ENCODE measurements at regions not wholly inside any gene's neighbourhood (a gene's known extent, or its start where the extent isn't known, plus 50 kb on each side); places are given as distances from the start of the nearest gene placed in this dataset.

GRCh38 chr1:221880182-221880581, 138.3 kb upstream of the DUSP10 start:
- Histone ChIP-seq H3K9me3 (no peaks in the 10 kb centered on the region), H4K20me1 (no peaks in the 10 kb centered on the region), H3K27ac (peak overlapping the region; percentile 92), H3K36me3 (no peaks in the 10 kb centered on the region), H3K4me2 (peak overlapping the region; percentile 80; the same call in 1 of the 2 replicates), H3K4me1 (peaks cover 98% of the 10 kb centered on the region), H3K9ac (no peak overlapping the region), H3K4me3 (no peak overlapping the region), H3K27me3 (no peaks in the 10 kb centered on the region)
- TF ChIP-seq Cebpa-rat (IDR thresholded peaks at IDR 0.05), result no peak

- H3K27ac ChIP-seq, result peak overlapping the region; percentile 92
- peaks cover 98% of the 10 kb centered on the region for H3K4me1 ChIP-seq
- H3K27me3 ChIP-seq, result no peaks in the 10 kb centered on the region
- H3K9ac ChIP-seq, result peak overlapping the region; percentile 46; the same call in 1 of the 2 replicates
- H3K4me3 ChIP-seq, result peak overlapping the region; percentile 8; the same call in 1 of the 2 replicates
- H3K9me3 ChIP-seq, result no peaks in the 10 kb centered on the region
- TF ChIP-seq Cebpa-rat (IDR thresholded peaks at IDR 0.05), result no peak
- no peaks in the 10 kb centered on the region for H4K20me1 ChIP-seq
- H3K36me3 ChIP-seq, result no peaks in the 10 kb centered on the region
- peak overlapping the region; percentile 80 for H3K4me2 ChIP-seq
Measured at GRCh38 chr1:221878134-221878533, 136.2 kb upstream of the DUSP10 start.

GRCh38 chr1:221877311-221877710, 135.4 kb upstream of the DUSP10 start:
- no peak for TF ChIP-seq Cebpa-rat (IDR thresholded peaks at IDR 0.05)
- H3K36me3 ChIP-seq, result no peaks in the 10 kb centered on the region
- peak overlapping the region; percentile 79 for H3K4me2 ChIP-seq
- peak overlapping the region; percentile 92 for H3K27ac ChIP-seq
- no peaks in the 10 kb centered on the region for H3K9me3 ChIP-seq
- peaks cover 98% of the 10 kb centered on the region for H3K4me1 ChIP-seq
- H3K9ac ChIP-seq, result peak overlapping the region; percentile 74
- H3K4me3 ChIP-seq, result peak overlapping the region; percentile 50
- no peaks in the 10 kb centered on the region for H3K27me3 ChIP-seq
- no peaks in the 10 kb centered on the region for H4K20me1 ChIP-seq

DNA sequence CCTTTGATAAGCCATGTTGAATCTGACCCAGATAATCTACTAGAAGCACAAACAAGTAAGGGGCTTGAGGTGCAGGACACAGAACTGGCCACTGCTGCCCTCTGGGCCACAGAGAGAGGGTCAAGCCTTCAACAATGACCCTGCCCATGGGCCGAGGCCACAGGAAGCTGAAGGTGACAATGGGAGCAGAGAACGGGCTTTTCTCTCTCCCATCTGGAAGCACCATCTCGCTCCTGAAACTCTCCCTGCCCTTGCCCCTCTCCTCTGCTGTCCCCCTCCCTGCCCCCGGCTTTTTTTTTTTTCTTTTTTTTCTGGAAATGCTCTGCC, 133.1 kb upstream of the DUSP10 start:
- no peak for TF ChIP-seq Cebpa-rat (IDR thresholded peaks at IDR 0.05)
- no peaks in the 10 kb centered on the region for H3K9me3 ChIP-seq
- no peak overlapping the region for H3K4me3 ChIP-seq
- H4K20me1 ChIP-seq, result no peaks in the 10 kb centered on the region
- peak overlapping the region; percentile 79 for H3K4me2 ChIP-seq
- no peaks in the 10 kb centered on the region for H3K36me3 ChIP-seq
- peak overlapping the region; percentile 92 for H3K27ac ChIP-seq
- no peak overlapping the region; the same call in 1 of the 2 replicates for H3K9ac ChIP-seq
- peaks cover 74% of the 10 kb centered on the region for H3K4me1 ChIP-seq
- no peaks in the 10 kb centered on the region for H3K27me3 ChIP-seq

- H3K4me3 ChIP-seq, result no peak overlapping the region
- H3K27me3 ChIP-seq, result no peaks in the 10 kb centered on the region
- peak overlapping the region; percentile 92 for H3K27ac ChIP-seq
- H3K9ac ChIP-seq, result no peak overlapping the region; the same call in 1 of the 2 replicates
- H3K36me3 ChIP-seq, result no peaks in the 10 kb centered on the region
- TF ChIP-seq Cebpa-rat (IDR thresholded peaks at IDR 0.05), result no peak
- H3K4me2 ChIP-seq, result peak overlapping the region; percentile 79
- H3K4me1 ChIP-seq, result peaks cover 69% of the 10 kb centered on the region
- H3K9me3 ChIP-seq, result no peaks in the 10 kb centered on the region
- no peaks in the 10 kb centered on the region for H4K20me1 ChIP-seq
Measured at GRCh38 chr1:221874285-221875003, 132.6 kb upstream of the DUSP10 start.

DNA sequence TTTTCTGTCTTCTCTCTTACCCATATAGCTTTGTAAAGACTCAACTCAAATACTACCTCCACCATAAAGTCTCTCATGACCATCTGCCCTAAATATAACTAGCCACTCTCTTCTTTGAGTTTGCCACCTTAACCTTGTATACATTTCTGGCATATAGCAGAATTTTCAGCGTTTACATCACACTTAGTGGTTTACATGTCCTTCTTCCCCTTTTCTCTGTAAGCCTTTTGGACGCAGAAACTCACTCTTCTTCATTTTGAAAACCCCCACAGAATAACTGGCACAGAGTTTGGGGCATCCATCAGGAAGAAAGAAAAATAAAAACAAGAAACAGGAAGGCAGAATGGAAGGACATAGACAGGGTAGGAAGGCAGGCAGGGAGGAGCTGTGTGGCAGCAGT, 131.8 kb upstream of the DUSP10 start:
- peak overlapping the region; percentile 79 for H3K4me2 ChIP-seq
- no peak for TF ChIP-seq Cebpa-rat (IDR thresholded peaks at IDR 0.05)
- H3K9ac ChIP-seq, result no peak overlapping the region

DNA sequence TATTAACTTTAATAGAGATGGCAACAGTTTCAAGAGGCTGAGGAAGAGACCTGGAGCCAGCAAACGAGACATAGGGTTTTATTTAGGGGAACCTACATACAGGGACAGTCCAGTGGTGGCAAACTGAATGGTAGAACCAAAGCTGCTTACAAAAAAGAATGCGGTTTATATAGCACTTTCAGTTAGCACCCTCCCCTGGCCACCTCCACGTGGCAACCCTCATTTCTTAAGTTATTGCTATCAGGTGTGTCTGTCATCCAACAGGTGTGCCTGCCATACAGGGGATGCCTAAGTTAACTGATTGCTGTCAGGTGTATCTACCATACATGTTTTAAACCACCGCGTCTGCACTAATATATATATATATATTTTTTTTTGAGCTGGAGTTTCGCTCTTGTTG, 129.2 kb upstream of the DUSP10 start:
- Histone ChIP-seq H3K27me3 (no peaks in the 10 kb centered on the region), H3K9me3 (no peaks in the 10 kb centered on the region; the same call in 1 of the 2 replicates), H3K4me1 (peaks cover 37% of the 10 kb centered on the region), H4K20me1 (no peaks in the 10 kb centered on the region), H3K9ac (no peak overlapping the region), H3K4me2 (no peak overlapping the region), H3K36me3 (no peaks in the 10 kb centered on the region), H3K27ac (no peak overlapping the region), H3K4me3 (no peak overlapping the region)
- TF ChIP-seq Cebpa-rat (IDR thresholded peaks at IDR 0.05), result no peak

More for the DNA sequence above, 131.8 kb upstream of the DUSP10 start:
- no peaks in the 10 kb centered on the region for H3K9me3 ChIP-seq
- peak overlapping the region; percentile 92 for H3K27ac ChIP-seq
- H3K4me3 ChIP-seq, result no peak overlapping the region
- H3K36me3 ChIP-seq, result no peaks in the 10 kb centered on the region
- H4K20me1 ChIP-seq, result no peaks in the 10 kb centered on the region
- peaks cover 61% of the 10 kb centered on the region for H3K4me1 ChIP-seq
- no peaks in the 10 kb centered on the region for H3K27me3 ChIP-seq

DNA sequence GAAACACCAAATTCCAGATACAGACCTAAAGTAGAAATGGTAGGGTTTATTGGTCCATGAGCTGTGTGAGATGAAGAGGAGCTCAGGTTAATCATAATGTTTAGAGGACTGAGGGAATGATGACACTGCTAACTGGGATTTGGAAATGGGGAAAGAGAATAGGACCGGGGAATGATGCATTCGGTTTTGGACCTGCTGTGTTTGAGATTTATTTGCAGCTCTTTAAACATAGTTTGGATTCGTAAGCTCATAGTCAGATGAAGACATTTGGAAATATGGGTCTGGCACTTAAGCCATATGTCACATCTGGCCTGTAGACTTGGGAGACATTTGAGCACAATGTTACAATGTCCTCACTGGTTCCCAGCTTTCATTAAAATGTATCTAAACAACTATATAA, 127.9 kb upstream of the DUSP10 start:
- Histone ChIP-seq H3K27ac (no peak overlapping the region), H3K4me1 (peaks cover 25% of the 10 kb centered on the region), H3K9ac (no peak overlapping the region), H3K4me2 (no peak overlapping the region), H4K20me1 (no peaks in the 10 kb centered on the region), H3K9me3 (no peaks in the 10 kb centered on the region; the same call in 1 of the 2 replicates), H3K36me3 (no peaks in the 10 kb centered on the region), H3K4me3 (no peak overlapping the region), H3K27me3 (no peaks in the 10 kb centered on the region)
- TF ChIP-seq Cebpa-rat (IDR thresholded peaks at IDR 0.05), result no peak

GRCh38 chr1:221868593-221869303, 126.9 kb upstream of the DUSP10 start:
- H3K9ac ChIP-seq, result no peak overlapping the region
- peaks cover 16% of the 10 kb centered on the region for H3K4me1 ChIP-seq
- H3K27ac ChIP-seq, result no peak overlapping the region
- H3K9me3 ChIP-seq, result no peaks in the 10 kb centered on the region; the same call in 1 of the 2 replicates
- TF ChIP-seq Cebpa-rat (IDR thresholded peaks at IDR 0.05), result no peak
- no peaks in the 10 kb centered on the region for H3K27me3 ChIP-seq
- no peaks in the 10 kb centered on the region for H3K36me3 ChIP-seq
- H3K4me2 ChIP-seq, result no peak overlapping the region
- no peak overlapping the region for H3K4me3 ChIP-seq
- no peaks in the 10 kb centered on the region for H4K20me1 ChIP-seq

- Histone ChIP-seq H3K9me3 (peaks cover 4% of the 10 kb centered on the region; the same call in 1 of the 2 replicates), H3K27ac (no peak overlapping the region), H3K4me3 (no peak overlapping the region), H3K9ac (no peak overlapping the region), H3K27me3 (no peaks in the 10 kb centered on the region), H4K20me1 (no peaks in the 10 kb centered on the region), H3K4me2 (no peak overlapping the region), H3K36me3 (no peaks in the 10 kb centered on the region), H3K4me1 (peaks cover 9% of the 10 kb centered on the region; the same call in 1 of the 2 replicates)
- TF ChIP-seq Cebpa-rat (IDR thresholded peaks at IDR 0.05), result no peak
Measured at GRCh38 chr1:221867003-221867402, 125.1 kb upstream of the DUSP10 start.

Measured in BLaER1 (cell line).